ENCODE measurements at regions not wholly inside any gene's neighbourhood (a gene's known extent, or its start where the extent isn't known, plus 50 kb on each side); places are given as distances from the start of the nearest gene placed in this dataset.

DNA sequence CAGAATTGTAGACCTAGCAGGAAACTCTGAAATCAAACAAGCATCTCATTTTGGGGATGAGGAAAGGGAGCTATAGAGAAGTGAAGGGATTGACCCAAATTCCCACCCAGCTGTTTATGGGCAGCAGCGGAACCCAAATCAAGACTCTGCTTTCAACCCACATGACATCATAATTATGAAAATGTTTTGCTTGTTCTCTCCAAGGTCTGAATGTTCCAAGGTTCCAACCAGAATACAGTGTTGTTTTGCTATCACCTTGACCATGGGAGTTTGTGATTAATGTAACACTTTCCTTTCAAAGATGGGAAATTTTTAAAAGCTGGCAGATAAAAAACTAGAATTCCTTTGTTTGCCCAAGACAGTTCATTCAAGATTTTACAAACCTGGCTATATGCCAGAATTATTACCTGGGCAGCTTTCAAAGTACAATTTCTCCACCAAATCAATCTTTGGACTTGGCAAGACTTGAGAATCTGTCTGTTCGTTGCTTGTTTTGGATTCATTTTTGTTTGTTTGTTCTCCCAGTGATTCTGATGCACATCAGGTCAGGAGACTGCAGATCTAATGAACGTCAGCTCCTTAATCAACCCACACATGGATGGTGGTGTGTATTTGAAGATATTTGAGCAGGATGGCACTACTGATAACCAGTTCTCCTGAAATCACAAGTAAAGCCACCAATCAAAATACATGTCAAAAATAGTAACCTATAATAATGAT is 322.7 kb downstream of the FOXO1 start:
- TF ChIP-seq, protein P1, sequence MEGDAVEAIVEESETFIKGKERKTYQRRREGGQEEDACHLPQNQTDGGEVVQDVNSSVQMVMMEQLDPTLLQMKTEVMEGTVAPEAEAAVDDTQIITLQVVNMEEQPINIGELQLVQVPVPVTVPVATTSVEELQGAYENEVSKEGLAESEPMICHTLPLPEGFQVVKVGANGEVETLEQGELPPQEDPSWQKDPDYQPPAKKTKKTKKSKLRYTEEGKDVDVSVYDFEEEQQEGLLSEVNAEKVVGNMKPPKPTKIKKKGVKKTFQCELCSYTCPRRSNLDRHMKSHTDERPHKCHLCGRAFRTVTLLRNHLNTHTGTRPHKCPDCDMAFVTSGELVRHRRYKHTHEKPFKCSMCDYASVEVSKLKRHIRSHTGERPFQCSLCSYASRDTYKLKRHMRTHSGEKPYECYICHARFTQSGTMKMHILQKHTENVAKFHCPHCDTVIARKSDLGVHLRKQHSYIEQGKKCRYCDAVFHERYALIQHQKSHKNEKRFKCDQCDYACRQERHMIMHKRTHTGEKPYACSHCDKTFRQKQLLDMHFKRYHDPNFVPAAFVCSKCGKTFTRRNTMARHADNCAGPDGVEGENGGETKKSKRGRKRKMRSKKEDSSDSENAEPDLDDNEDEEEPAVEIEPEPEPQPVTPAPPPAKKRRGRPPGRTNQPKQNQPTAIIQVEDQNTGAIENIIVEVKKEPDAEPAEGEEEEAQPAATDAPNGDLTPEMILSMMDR (IDR thresholded peaks at IDR 0.05; ENCODE audit: low read length) = no peak
- no peak for TF ChIP-seq EZH2 (IDR thresholded peaks at IDR 0.05; ENCODE audit: borderline replicate concordance, low read length)
